GM19239 (cell line): ENCODE measurements at regions not wholly inside any gene's neighbourhood (a gene's known extent, or its start where the extent isn't known, plus 50 kb on each side); places are given as distances from the start of the nearest gene placed in this dataset.

Experiments
- DNase-seq: peaks from one replicate; pipeline ENCODE4 v3.0.0; 2011; ENCODE audit warnings: low spot score; ENCODE audit not compliant: insufficient read length
- FAIRE-seq: peaks from 2 replicates; lab custom pipeline; 2011; peaks lifted over from hg19 to GRCh38; lab: Jason Lieb, UNC

GRCh38 chr5:135236228-135236907 is 162.7 kb downstream of the MACROH2A1 start:
- FAIRE-seq, result no peak
- DNase-seq, result no peak

GRCh38 chr5:135235551-135236227 is 163.3 kb downstream of the MACROH2A1 start:
- DNase-seq, result no peak
- FAIRE-seq, result no peak

- no peak for DNase-seq
These were observed 164.2 kb downstream of the MACROH2A1 start for GRCh38 chr5:135234666-135235401.

GRCh38 chr5:135234242-135234641 is 164.8 kb downstream of the MACROH2A1 start:
- no peak for FAIRE-seq
- no peak for DNase-seq

More at GRCh38 chr5:135234666-135235401, 164.2 kb downstream of the MACROH2A1 start:
- no peak for FAIRE-seq

GRCh38 chr5:135233477-135233876 is 165.6 kb downstream of the MACROH2A1 start:
- FAIRE-seq (no peak), DNase-seq (no peak)

GRCh38 chr5:135232958-135233357 is 166.1 kb downstream of the MACROH2A1 start:
- DNase-seq, result no peak
- no peak for FAIRE-seq

GRCh38 chr5:135231289-135231688 is 167.7 kb downstream of the MACROH2A1 start:
- DNase-seq, result no peak
- no peak for FAIRE-seq

GRCh38 chr5:135230251-135230925 is 168.6 kb downstream of the MACROH2A1 start:
- no peak for FAIRE-seq

DNA sequence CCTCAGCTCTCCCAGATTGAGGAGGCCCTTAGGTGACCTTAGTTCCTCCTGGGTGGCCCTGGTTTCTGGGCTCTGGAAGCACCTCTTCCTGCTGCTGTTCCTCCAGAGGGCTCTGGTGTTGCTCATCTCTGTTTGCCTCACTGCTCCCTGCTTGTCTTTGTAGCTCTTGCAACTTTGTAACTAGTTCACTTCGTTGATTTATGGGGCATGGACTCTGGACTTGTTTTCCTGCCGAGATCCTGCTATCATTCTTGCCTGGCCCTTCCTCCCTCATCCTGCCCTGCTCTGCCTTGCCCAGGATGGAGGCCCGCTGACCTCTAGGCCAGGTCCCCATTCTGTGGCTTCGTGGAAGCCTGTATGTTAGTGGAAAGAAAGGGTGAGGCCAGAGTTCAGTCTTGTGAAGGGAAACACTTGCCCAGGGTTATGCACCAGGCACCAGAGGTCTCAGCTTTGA is 169.3 kb downstream of the MACROH2A1 start:
- no peak for FAIRE-seq

More at GRCh38 chr5:135230251-135230925, 168.6 kb downstream of the MACROH2A1 start:
- DNase-seq, result no peak

DNA sequence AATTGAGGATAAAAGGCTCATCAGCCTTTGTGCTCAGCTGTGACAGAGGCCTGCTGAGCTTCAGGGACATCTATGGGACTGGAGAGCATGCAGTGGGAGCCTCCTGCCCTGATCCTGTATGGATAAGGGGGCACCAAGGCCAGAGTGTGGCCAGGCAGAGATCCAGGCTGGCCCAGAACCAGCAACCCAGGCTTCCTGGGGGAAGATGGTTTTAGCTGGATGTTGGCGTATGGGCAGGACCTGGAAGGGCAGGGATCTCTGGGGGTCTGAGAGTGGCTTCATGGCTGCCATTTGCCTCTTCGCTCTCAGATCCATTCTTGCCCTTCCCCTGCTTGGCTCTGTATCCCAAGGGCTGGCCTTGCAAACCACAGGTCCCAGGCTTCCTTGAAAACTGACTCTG is 169.9 kb downstream of the MACROH2A1 start:
- FAIRE-seq, result no peak

More for the DNA sequence above, 169.3 kb downstream of the MACROH2A1 start:
- DNase-seq, result no peak

DNA sequence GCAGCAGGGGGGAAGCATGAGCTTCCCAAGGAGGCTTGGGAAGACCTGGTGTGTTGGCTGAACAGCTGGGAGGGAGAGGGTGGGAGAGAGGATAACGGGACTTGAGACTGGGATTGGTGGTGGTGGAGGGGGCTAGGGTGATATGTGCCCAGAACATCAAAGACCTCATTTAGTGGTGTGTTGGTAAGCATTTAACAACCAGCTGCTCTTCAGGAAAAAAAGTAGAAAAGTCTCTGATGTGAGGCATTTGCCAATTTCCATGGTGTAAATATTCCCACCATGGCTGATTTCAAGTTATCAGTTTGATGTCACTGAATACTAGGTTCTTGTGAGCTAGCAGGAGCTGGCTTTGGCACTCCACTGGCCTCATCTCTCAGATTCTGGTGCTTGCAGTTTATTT is 170.8 kb downstream of the MACROH2A1 start:
- no peak for DNase-seq
- no peak for FAIRE-seq

More for the DNA sequence above, 169.9 kb downstream of the MACROH2A1 start:
- no peak for DNase-seq

- no peak for FAIRE-seq
- no peak for DNase-seq
These were observed 171.7 kb downstream of the MACROH2A1 start for GRCh38 chr5:135227064-135228022.

- DNase-seq (no peak), FAIRE-seq (no peak)
These were observed 173.0 kb downstream of the MACROH2A1 start for GRCh38 chr5:135225856-135226560.

- no peak for DNase-seq
- FAIRE-seq, result no peak
These were observed 175.0 kb downstream of the MACROH2A1 start for GRCh38 chr5:135223891-135224625.

GRCh38 chr5:135223404-135223803 is 175.6 kb downstream of the MACROH2A1 start:
- DNase-seq, result no peak
- FAIRE-seq, result no peak

DNA sequence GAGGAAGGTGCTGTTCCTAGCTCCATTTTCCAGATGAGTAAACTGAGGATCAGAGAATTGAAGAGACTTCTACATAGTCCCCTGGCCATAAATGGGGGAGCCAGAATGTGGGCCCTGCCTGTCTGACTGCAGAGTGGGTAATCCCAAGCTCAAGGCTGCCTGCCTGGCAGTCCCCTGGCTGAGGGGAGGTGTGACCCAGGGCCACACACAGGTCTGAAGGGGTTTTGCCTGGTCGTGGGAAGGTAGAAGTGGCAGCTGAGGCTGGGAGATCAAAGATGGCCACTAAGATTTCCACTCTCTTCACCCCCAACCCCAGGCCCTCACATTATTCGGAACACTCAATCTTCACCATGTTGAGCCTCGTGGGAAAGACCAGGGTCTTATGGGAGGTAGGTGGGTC is 176.3 kb downstream of the MACROH2A1 start:
- FAIRE-seq, result no peak
- DNase-seq, result no peak

DNA sequence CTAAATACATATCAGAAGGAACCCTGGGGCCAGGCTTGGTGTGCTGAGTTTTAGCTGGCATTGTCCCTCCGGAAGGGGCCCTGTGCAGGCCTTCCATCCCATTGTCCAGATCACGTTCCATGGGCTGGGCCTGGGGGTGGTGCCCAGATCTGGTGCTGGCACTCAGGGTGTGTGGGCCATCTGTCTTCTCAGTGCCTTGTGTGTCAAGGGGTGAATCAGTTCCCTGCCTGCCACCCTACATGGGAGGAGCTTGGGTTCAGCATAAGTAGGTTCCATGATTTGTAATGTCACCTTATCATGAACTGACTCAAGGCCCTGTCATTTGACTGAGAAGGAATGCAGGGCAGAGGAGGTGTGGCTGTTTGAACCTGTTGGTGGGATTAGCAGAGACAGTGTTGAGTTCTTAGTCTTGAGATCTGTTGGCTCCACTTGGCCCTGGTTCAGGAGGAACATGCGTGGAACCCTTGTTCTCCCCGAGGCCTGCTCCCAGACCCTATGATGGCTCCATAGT is 176.8 kb downstream of the MACROH2A1 start:
- no peak for FAIRE-seq

GRCh38 chr5:135221696-135222095 is 177.3 kb downstream of the MACROH2A1 start:
- DNase-seq, result no peak

More for the DNA sequence above, 176.8 kb downstream of the MACROH2A1 start:
- DNase-seq, result no peak

More at GRCh38 chr5:135221696-135222095, 177.3 kb downstream of the MACROH2A1 start:
- FAIRE-seq, result no peak
